ENCODE measurements at regions not wholly inside any gene's neighbourhood (a gene's known extent, or its start where the extent isn't known, plus 50 kb on each side); places are given as distances from the start of the nearest gene placed in this dataset.

DNA sequence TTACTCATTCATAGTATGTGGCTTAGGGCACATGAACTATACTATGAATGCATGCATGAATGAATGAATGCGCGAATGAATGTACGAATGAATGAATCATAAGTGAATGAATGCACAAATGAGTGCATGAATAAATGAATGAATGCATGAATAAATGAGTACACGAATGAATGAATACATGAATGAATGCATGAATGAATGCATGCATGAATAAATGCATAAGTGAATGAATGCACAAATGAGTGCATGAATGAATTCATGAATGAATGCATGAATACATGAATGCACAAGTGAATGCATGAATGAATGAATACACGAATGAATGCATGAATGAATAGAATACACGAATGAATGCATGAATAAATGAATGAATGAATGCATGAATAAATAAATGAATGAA is 52.5 kb upstream of the FCN1 start:
- no peak for TF ChIP-seq POLR2A (IDR thresholded peaks at IDR 0.05)
- no peak for TF ChIP-seq CTCF (IDR thresholded peaks at IDR 0.05)
